ENCODE measurements at regions not wholly inside any gene's neighbourhood (a gene's known extent, or its start where the extent isn't known, plus 50 kb on each side); places are given as distances from the start of the nearest gene placed in this dataset.
"Not testable (repeated sequence)": the region's sequence is repeated elsewhere in the genome, so short reads cannot be mapped to it uniquely, and the experiment has no call there.

- no peak for DNase-seq
Observed at GRCh38 chr5:32534041-32534440, 51.3 kb upstream of the SUB1 start.

- no peak for DNase-seq
Observed at GRCh38 chr5:32531885-32532520, 53.4 kb upstream of the SUB1 start.

- not testable (repeated sequence) for DNase-seq
Observed at GRCh38 chr5:32527321-32527720, 58.0 kb upstream of the SUB1 start.

GRCh38 chr5:32526810-32527209 is 58.5 kb upstream of the SUB1 start:
- no peak for DNase-seq

- DNase-seq, result no peak
Observed at GRCh38 chr5:32523625-32524024, 61.7 kb upstream of the SUB1 start.

- DNase-seq, result no peak
Observed at GRCh38 chr5:32522429-32523143, 62.8 kb upstream of the SUB1 start.

GRCh38 chr5:32521481-32521880 is 63.9 kb upstream of the SUB1 start:
- DNase-seq, result no peak

- no peak for DNase-seq
Observed at GRCh38 chr5:32520972-32521371, 64.4 kb upstream of the SUB1 start.

GRCh38 chr5:32520356-32520755 is 65.0 kb upstream of the SUB1 start:
- DNase-seq, result no peak

- no peak for DNase-seq
Observed at GRCh38 chr5:32519508-32519907, 65.8 kb upstream of the SUB1 start.

- DNase-seq, result no peak
Observed at GRCh38 chr5:32514806-32515205, 70.3 kb upstream of the ZFR start.

GRCh38 chr5:32512926-32513325 is 68.4 kb upstream of the ZFR start:
- no peak for DNase-seq

- no peak for DNase-seq
Observed at GRCh38 chr5:32511776-32512374, 67.3 kb upstream of the ZFR start.

GRCh38 chr5:32510860-32511259 is 66.3 kb upstream of the ZFR start:
- DNase-seq, result no peak

- DNase-seq, result no peak
Observed at GRCh38 chr5:32508806-32509805, 64.6 kb upstream of the ZFR start.

- DNase-seq, result no peak
Observed at GRCh38 chr5:32507738-32508434, 63.3 kb upstream of the ZFR start.

- DNase-seq, result no peak
Observed at GRCh38 chr5:32506799-32507198, 62.3 kb upstream of the ZFR start.

- DNase-seq, result peak; percentile 74
Observed at GRCh38 chr5:32506201-32506661, 61.7 kb upstream of the ZFR start.

GRCh38 chr5:32505756-32506155 is 61.2 kb upstream of the ZFR start:
- no peak for DNase-seq

GRCh38 chr5:32504989-32505596 is 60.6 kb upstream of the ZFR start:
- peak; percentile 14 for DNase-seq

GRCh38 chr5:32504329-32504988 is 59.9 kb upstream of the ZFR start:
- no peak for DNase-seq
